ENCODE measurements at regions not wholly inside any gene's neighbourhood (a gene's known extent, or its start where the extent isn't known, plus 50 kb on each side); places are given as distances from the start of the nearest gene placed in this dataset.

DNA sequence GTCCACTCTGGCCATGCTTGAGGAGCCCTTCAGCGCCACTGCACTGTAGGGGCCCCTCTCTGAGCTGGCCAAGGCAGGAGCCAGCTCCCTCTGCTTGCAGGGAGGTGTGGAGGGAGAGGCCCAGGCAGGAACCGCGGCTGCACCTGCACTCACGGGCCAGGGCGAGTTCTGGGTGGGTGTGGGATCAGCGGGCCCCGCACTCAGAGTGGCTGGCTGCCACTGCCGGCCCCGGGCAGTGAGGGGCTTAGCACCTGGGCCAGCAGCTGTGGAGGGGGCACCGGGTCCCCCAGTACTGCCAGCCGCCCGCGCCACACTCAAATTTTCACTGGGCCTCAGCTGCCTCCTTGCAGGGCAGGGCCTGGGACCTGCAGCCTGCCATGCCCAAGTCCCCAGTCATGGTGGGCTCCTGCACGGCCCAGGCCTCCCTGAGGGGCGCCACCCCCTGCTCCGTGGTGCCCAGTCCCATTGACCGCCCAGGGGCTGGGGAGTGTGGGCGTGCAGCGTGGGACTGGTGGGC, 347.2 kb upstream of the SPOCK3 start:
- TF ChIP-seq, protein P1, sequence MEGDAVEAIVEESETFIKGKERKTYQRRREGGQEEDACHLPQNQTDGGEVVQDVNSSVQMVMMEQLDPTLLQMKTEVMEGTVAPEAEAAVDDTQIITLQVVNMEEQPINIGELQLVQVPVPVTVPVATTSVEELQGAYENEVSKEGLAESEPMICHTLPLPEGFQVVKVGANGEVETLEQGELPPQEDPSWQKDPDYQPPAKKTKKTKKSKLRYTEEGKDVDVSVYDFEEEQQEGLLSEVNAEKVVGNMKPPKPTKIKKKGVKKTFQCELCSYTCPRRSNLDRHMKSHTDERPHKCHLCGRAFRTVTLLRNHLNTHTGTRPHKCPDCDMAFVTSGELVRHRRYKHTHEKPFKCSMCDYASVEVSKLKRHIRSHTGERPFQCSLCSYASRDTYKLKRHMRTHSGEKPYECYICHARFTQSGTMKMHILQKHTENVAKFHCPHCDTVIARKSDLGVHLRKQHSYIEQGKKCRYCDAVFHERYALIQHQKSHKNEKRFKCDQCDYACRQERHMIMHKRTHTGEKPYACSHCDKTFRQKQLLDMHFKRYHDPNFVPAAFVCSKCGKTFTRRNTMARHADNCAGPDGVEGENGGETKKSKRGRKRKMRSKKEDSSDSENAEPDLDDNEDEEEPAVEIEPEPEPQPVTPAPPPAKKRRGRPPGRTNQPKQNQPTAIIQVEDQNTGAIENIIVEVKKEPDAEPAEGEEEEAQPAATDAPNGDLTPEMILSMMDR (IDR thresholded peaks at IDR 0.05), result no peak
- TF ChIP-seq EZH2phosphoT487 (IDR thresholded peaks at IDR 0.05), result no peak
- TF ChIP-seq EZH2 (IDR thresholded peaks at IDR 0.05), result no peak

All from neural progenitor cell (in vitro differentiated cells).